GM19193 (cell line): ENCODE measurements at regions not wholly inside any gene's neighbourhood (a gene's known extent, or its start where the extent isn't known, plus 50 kb on each side); places are given as distances from the start of the nearest gene placed in this dataset.

Source experiments
- POLR2A ChIP-seq: IDR thresholded peaks from 4 replicates; pipeline ENCODE4 v1.6.1; 2011; ENCODE audit not compliant: insufficient read depth, insufficient read length; ENCODE audit errors: extremely low read depth

- no peak for TF ChIP-seq POLR2A
These were observed 358.1 kb downstream of the ADGRD1 start for GRCh38 chr12:131311764-131312163.

DNA sequence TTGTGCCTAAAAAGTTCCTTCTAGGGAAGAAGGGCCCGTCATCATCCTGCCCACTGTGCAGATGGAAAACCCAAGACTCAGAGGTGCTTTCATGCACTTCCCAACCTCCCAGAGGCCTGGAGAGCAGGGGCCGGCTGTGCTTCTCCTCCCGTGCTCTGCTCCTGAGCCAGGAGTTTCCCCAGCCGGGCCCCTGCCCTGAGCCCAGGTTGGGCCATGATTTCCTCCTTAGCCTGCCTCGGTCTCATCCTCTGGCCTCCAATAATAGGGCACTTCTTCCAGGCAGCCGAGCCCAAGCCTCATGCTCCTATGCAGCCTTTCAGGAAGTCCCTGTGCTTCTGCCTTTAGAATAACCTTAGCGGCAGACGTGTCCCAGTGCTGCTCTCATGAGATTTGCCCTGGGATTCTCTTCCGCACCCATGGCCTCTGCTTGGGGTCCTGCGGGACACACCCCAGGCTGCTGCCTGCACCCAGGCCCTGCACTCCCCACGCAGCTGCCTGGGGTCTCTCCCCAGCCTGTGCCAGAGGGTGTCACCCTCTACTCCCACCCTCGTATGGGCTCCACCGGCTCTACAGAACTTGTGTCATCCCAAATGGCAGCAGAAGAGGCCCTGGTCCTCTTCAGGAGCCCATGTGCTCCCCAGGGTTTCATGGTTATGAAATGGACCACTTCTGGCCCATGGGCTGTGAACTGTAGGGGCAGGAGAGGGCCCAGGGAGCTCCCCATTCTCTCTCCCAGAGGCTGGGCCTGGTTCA lies 359.3 kb downstream of the ADGRD1 start:
- no peak for TF ChIP-seq POLR2A

- TF ChIP-seq POLR2A: no peak
These were observed 359.9 kb downstream of the ADGRD1 start for GRCh38 chr12:131313635-131314034.

DNA sequence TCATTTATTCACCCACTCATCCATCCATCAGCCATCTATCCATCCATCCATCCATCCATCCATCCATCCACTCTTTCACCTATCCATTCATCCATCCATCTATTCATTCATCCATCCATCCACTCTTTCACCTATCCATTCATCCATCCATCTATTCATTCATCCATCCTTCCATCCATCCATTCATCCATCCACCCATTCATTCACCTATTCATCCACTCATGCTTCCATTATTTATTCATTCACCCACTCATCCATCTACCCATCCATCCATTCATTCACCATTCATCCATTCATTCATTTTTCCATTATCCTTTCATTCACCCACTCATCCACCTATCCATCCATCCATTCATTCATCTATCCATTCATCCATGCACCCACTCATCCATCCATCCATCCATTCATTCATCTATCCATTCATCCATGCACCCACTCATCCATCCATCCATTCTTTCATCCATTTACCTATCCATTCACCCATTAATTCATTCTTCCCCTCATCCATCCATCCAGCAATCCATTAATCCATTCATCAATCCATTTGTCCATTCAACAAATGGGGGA lies 360.9 kb downstream of the ADGRD1 start:
- TF ChIP-seq POLR2A: no peak

DNA sequence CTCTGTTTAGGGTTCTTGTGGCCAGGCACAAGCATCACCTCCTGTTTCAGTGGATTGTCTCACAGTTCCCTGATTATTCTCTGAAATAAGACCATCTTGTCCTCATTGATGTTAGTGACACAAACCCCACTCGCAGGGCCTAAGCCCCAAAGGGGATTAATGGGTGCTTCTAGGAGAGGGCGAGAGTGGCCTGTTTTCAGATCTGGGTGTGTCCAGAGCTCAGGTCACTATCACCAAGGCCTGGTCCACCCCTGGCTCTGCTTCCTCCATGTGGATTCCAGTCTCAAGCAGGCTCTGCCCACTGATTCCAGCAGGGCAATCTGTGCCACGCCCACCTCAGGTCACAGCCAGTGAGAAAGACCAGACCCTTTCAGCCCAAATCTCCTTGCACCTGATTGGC lies 361.9 kb downstream of the ADGRD1 start:
- TF ChIP-seq POLR2A: no peak

DNA sequence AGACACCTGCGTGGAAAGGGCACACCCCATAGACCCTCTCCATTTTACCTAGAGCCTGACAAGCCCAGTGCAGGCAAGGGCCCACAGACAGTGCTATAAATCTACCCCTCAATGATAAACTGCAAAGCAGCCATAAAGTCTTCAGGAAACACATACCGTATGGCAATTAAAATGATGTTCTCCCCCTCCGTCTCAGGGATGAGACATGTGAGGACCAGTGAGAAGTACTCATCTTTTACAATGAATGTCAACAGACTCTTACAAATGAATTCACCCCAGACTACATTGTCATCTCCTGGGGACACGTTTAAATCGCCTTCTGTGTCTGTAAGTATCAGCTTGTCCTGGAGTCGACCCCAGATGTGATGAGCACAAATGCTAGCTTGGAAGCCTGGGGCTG lies 362.7 kb downstream of the ADGRD1 start:
- no peak for TF ChIP-seq POLR2A

DNA sequence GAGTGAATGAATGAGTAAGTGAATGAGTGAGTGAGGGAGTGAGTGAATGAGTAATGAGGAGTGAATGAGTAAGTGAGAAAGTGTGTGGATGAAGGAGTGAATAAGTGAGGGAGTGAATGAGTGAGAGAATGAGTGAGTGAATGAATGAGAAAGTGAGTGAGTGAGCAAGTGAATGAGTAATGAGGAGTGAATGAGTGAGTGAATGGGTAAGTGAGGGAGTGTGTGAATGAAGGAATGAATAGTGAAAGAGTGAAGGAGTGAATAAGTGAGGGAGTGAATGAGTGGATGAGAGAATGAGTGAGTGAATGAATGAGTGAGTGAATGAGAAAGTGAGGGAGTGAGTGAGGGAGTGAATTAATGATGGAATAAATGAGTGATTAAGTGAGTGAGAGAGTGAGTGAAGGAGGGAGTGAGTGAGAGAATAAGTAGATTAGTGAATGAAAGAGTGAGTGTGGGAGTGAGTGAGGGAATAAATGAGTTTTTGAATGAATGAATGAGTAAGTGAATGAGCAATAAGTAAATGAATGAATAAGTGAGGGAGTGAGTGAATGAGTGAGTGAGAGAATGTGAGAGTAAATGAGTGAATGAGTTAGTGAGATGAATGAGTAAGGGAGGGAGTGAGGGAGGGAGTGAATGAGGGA lies 364.5 kb downstream of the ADGRD1 start:
- no peak for TF ChIP-seq POLR2A

- TF ChIP-seq POLR2A: no peak
These were observed 368.3 kb downstream of the ADGRD1 start for GRCh38 chr12:131321988-131322387.

- TF ChIP-seq POLR2A: no peak
These were observed 370.2 kb downstream of the ADGRD1 start for GRCh38 chr12:131323879-131324278.

- TF ChIP-seq POLR2A: no peak
These were observed 374.1 kb downstream of the ADGRD1 start for GRCh38 chr12:131327521-131328488.

GRCh38 chr12:131330106-131330815 lies 376.6 kb downstream of the ADGRD1 start:
- TF ChIP-seq POLR2A: no peak

DNA sequence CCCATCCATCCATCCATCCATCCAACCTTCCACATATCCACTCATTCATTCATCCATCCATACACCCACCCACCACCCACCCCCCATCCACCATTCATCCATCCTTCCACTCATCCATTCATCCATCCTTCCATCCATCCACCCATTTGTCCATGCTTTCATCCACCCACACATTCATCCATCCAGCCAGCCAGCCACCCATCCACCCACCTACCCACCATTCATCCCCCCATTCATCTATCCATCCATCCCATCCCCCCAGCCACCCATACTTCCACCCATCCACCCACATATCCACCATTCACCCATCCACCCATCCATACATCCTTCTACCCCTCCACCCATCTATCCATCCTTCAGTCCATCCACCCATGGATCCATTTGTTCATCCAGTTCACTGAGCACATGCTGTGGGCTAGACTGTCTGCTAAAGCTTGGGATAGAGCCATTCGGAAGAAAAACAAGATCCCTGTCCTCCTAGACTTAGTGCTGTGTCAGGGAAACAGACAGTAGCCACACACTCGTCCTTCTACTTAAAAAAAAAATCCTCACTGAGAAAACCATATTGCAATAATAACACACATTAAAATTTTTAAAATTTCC lies 377.5 kb downstream of the ADGRD1 start:
- no peak for TF ChIP-seq POLR2A

DNA sequence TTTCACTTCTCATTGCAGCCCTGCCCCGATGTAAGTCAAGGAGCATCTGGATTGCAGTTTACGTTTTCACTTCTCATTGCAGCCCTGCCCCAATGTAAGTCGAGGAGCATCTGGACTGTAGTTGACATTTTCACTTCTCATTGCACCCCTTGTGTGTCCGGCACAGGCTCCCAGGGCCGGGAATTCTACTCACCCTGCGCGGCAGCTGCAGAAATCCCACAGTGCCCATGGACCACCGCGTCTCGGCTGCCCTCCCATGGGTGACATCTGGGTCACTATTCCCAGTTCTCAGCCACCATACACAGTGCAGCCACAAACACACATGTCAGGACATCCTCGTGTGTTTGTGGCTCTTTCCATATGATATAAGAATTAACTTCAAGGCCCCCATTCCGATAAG lies 378.5 kb downstream of the ADGRD1 start:
- TF ChIP-seq POLR2A: no peak

- TF ChIP-seq POLR2A: no peak
These were observed 377.8 kb upstream of the SFSWAP start for GRCh38 chr12:131333136-131333535.
